RWPE2 (cell line): ENCODE measurements at regions not wholly inside any gene's neighbourhood (a gene's known extent, or its start where the extent isn't known, plus 50 kb on each side); places are given as distances from the start of the nearest gene placed in this dataset.

Experiments used
- ATAC-seq: fragments of 200-7000 bp; cut with Tn5 transposase; 3 replicates; pipeline ENCODE4 v1.9.1; 2021; ENCODE audit warnings: low read depth
- DNase-seq: peaks from one replicate; pipeline ENCODE4 v3.0.0-alpha.2; 2020; ENCODE audit warnings: low spot score
- H3K27ac ChIP-seq: fragments of 450-650 bp; 2 replicates; pipeline ENCODE4 v1.5.1; 2017; ENCODE audit warnings: mild to moderate bottlenecking; ENCODE audit not compliant: poor library complexity, severe bottlenecking
- H3K27me3 ChIP-seq: fragments of 250-450 bp; sonication (Bioruptor Pico); 2 replicates; pipeline ENCODE4 v1.5.1; 2021; ENCODE audit warnings: mild to moderate bottlenecking, moderate library complexity; ENCODE audit not compliant: insufficient read depth, poor library complexity, severe bottlenecking
- H3K36me3 ChIP-seq: fragments of 250-450 bp; sonication (Bioruptor Pico); 2 replicates; pipeline ENCODE4 v1.5.1; 2020; ENCODE audit warnings: low read depth, mild to moderate bottlenecking, moderate library complexity
- H3K4me1 ChIP-seq: fragments of 250-450 bp; sonication (Bioruptor Pico); 2 replicates; pipeline ENCODE4 v1.5.1; 2021; ENCODE audit warnings: mild to moderate bottlenecking, moderate library complexity; ENCODE audit not compliant: insufficient read depth, poor library complexity, severe bottlenecking
- H3K4me3 ChIP-seq: fragments of 250-450 bp; sonication (Bioruptor Pico); 2 replicates; pipeline ENCODE4 v1.5.1; 2021; ENCODE audit warnings: mild to moderate bottlenecking, moderate library complexity; ENCODE audit not compliant: severe bottlenecking
- H3K9me3 ChIP-seq: fragments of 250-450 bp; sonication (Bioruptor Pico); 2 replicates; pipeline ENCODE4 v1.5.1; 2021; ENCODE audit warnings: mild to moderate bottlenecking, moderate library complexity; ENCODE audit not compliant: severe bottlenecking
- CTCF ChIP-seq: fragments of 450-650 bp; IDR thresholded peaks from one replicate; pipeline ENCODE4 v1.5.1; 2017; ENCODE audit warnings: mild to moderate bottlenecking, moderate library complexity; ENCODE audit not compliant: poor library complexity, severe bottlenecking

GRCh38 chr6:21531393-21531792, 62.2 kb upstream of the SOX4 start:
- no peak for DNase-seq
- H3K9me3 ChIP-seq = no peaks in the 10 kb centered on the region
- no peaks in the 10 kb centered on the region for H3K4me1 ChIP-seq
- H3K27ac ChIP-seq = no peak overlapping the region
- no peak overlapping the region for H3K4me3 ChIP-seq
- H3K27me3 ChIP-seq = no peaks in the 10 kb centered on the region
- TF ChIP-seq CTCF = no peak
- no peak for ATAC-seq
- no peaks in the 10 kb centered on the region for H3K36me3 ChIP-seq

GRCh38 chr6:21533678-21534077, 59.9 kb upstream of the SOX4 start:
- Histone ChIP-seq H3K36me3 (no peaks in the 10 kb centered on the region), H3K9me3 (no peaks in the 10 kb centered on the region), H3K27me3 (no peaks in the 10 kb centered on the region), H3K4me1 (no peaks in the 10 kb centered on the region), H3K27ac (no peak overlapping the region), H3K4me3 (no peak overlapping the region)
- no peak for TF ChIP-seq CTCF
- ATAC-seq (no peak), DNase-seq (no peak)

GRCh38 chr6:21536280-21536766, 57.2 kb upstream of the SOX4 start:
- H3K9me3 ChIP-seq = no peaks in the 10 kb centered on the region
- no peak for ATAC-seq
- TF ChIP-seq CTCF = no peak

DNA sequence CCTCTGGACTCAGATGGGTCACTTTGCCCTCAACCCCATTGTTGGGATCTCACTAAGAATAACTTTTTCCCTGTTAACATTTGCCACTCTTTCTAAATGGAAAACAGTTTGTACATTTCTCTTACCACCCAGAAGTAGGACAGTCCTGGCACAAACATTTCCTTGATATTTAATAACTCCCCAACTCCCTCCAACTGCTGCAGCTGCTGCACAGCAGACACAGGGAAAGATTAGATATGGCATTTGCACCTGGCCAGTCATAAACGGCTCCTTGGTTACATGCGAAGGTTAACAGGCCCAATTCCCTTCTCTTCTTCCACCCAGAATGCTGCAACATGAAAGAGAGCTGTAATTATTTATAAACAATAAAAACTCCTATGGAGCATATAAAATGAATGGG, 55.9 kb upstream of the SOX4 start:
- no peak for ATAC-seq
- no peaks in the 10 kb centered on the region for H3K4me1 ChIP-seq

More at GRCh38 chr6:21536280-21536766, 57.2 kb upstream of the SOX4 start:
- Histone ChIP-seq H3K27me3 (no peaks in the 10 kb centered on the region), H3K4me1 (no peaks in the 10 kb centered on the region), H3K27ac (no peak overlapping the region), H3K36me3 (no peaks in the 10 kb centered on the region), H3K4me3 (no peak overlapping the region)
- DNase-seq = no peak

More for the DNA sequence above, 55.9 kb upstream of the SOX4 start:
- DNase-seq = no peak
- no peak for TF ChIP-seq CTCF
- no peaks in the 10 kb centered on the region for H3K27me3 ChIP-seq
- no peaks in the 10 kb centered on the region for H3K9me3 ChIP-seq
- H3K27ac ChIP-seq = no peak overlapping the region
- H3K4me3 ChIP-seq = no peak overlapping the region
- no peaks in the 10 kb centered on the region for H3K36me3 ChIP-seq
